ENCODE measurements at regions not wholly inside any gene's neighbourhood (a gene's known extent, or its start where the extent isn't known, plus 50 kb on each side); places are given as distances from the start of the nearest gene placed in this dataset.

DNA sequence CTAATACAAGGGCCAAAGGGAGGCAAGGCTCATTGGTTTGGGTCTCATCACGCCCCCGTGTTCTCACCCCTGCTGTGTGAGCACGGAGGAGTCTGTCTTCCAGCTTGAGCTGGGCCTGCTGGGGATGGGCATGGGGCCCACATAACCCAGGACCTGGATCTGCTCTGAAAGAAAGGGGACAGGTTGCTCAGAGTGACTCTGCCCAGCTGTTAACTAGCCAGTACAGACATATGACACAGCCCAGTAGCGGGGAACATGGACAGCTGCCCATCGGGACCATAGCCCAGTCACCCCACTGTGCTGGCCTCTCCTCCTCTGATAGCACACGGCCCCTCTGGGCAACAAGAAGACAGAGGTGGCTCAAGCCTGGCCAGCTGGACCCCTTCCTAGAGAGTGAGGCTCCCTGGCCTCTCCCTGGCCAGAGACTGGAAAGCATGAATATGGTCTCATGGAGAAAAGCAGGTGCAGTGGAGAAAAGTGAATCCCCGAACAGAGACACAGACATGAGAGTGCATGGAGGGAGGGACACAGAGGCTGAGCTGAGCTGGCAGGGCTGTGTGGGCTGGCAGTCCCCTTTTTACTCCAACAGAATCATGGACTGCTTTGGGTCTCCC is 973.9 kb downstream of the BRD1 start:
- POLR2A ChIA-PET = no interaction called here
- Histone ChIP-seq H3K9me3 (ENCODE audit: control insufficient read depth, insufficient read depth, low read depth, low read length) (no peaks in the 10 kb centered on the region), H3K4me3 (ENCODE audit: low read depth, low read length) (no peak overlapping the region), H3K27ac (ENCODE audit: extremely low read depth, low read depth, low read length) (no peak overlapping the region), H3K36me3 (ENCODE audit: control insufficient read depth in 2 of 2, insufficient read depth in 1 of 2, low read length in 2 of 2) (no peaks in the 10 kb centered on the region), H3K4me1 (ENCODE audit: control insufficient read depth, insufficient read depth, low read length) (no peaks in the 10 kb centered on the region)
- TF ChIP-seq ZFP41 (tag by site-specific recombination; IDR thresholded peaks at IDR 0.05; ENCODE audit: borderline replicate concordance) (no peak), ZNF791 (tag by site-specific recombination; IDR thresholded peaks at IDR 0.05) (no peak), SALL2 (tag by site-specific recombination; IDR thresholded peaks at IDR 0.05; ENCODE audit: borderline replicate concordance) (no peak), ZNF274 (IDR thresholded peaks at IDR 0.05; ENCODE audit: low read length) (no peak), ZNF274 (tag by site-specific recombination; IDR thresholded peaks at IDR 0.05; ENCODE audit: borderline replicate concordance) (no peak), FEZF1 (tag by site-specific recombination; IDR thresholded peaks at IDR 0.05) (no peak), MEIS1 (CRISPR knock-in tag; IDR thresholded peaks at IDR 0.05; ENCODE audit: borderline replicate concordance) (no peak), ZNF792 (tag by site-specific recombination; IDR thresholded peaks at IDR 0.05) (no peak), ZNF658 (tag by site-specific recombination; IDR thresholded peaks at IDR 0.05) (no peak), ZNF473 (tag by site-specific recombination; IDR thresholded peaks at IDR 0.05) (no peak), OSR2 (tag by site-specific recombination; IDR thresholded peaks at IDR 0.05) (no peak), ZNF140 (tag by site-specific recombination; IDR thresholded peaks at IDR 0.05) (no peak)
- TF ChIP-seq, protein P1, sequence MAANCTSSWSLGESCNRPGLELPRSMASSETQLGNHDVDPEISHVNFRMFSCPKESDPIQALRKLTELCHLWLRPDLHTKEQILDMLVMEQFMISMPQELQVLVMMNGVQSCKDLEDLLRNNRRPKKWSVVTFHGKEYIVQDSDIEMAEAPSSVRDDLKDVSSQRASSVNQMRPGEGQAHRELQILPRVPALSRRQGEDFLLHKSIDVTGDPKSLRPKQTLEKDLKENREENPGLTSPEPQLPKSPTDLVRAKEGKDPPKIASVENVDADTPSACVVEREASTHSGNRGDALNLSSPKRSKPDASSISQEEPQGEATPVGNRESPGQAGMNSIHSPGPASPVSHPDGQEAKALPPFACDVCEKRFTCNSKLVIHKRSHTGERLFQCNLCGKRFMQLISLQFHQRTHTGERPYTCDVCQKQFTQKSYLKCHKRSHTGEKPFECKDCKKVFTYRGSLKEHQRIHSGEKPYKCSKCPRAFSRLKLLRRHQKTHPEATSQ (tag by site-specific recombination; IDR thresholded peaks at IDR 0.05) = no peak
- TF ChIP-seq, protein P2, sequence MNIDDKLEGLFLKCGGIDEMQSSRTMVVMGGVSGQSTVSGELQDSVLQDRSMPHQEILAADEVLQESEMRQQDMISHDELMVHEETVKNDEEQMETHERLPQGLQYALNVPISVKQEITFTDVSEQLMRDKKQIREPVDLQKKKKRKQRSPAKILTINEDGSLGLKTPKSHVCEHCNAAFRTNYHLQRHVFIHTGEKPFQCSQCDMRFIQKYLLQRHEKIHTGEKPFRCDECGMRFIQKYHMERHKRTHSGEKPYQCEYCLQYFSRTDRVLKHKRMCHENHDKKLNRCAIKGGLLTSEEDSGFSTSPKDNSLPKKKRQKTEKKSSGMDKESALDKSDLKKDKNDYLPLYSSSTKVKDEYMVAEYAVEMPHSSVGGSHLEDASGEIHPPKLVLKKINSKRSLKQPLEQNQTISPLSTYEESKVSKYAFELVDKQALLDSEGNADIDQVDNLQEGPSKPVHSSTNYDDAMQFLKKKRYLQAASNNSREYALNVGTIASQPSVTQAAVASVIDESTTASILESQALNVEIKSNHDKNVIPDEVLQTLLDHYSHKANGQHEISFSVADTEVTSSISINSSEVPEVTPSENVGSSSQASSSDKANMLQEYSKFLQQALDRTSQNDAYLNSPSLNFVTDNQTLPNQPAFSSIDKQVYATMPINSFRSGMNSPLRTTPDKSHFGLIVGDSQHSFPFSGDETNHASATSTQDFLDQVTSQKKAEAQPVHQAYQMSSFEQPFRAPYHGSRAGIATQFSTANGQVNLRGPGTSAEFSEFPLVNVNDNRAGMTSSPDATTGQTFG (tag by site-specific recombination; IDR thresholded peaks at IDR 0.05; ENCODE audit: borderline replicate concordance) = no peak
- TF ChIP-seq, protein P3, sequence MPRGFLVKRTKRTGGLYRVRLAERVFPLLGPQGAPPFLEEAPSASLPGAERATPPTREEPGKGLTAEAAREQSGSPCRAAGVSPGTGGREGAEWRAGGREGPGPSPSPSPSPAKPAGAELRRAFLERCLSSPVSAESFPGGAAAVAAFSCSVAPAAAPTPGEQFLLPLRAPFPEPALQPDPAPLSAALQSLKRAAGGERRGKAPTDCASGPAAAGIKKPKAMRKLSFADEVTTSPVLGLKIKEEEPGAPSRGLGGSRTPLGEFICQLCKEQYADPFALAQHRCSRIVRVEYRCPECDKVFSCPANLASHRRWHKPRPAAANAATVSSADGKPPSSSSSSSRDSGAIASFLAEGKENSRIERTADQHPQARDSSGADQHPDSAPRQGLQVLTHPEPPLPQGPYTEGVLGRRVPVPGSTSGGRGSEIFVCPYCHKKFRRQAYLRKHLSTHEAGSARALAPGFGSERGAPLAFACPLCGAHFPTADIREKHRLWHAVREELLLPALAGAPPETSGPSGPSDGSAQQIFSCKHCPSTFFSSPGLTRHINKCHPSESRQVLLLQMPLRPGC (tag by site-specific recombination; IDR thresholded peaks at IDR 0.05) = no peak
- CTCF ChIA-PET = no interaction called here

DNA sequence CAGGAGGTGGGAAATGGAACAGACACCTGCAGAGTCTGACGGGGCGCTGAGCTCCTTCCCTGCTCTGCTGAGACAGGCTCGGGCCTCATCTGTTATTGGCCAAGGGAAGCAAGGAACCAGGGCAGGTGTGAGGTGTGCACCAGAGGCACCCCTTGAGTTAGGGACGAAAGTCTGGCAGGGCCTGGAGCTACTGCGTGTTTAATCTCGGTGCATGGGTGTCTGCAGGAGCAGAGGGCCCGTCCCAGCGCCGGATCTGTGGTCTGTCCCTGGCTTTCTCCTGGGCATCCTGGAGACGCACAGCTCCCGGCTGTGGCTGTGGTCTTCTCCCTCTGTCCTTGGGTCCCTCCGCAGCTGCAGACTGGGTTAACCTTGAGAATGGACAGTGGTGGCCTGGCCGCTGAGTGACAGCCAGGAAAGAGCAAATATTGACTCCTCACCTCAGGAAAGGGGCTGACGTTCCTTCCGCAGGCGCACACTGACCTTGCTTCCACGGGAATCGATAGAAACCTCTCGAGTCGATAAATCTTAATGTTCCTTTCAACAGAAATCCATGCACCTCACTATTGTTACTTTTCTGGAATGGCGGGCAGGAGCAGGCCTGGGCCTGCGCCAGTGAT is 975.6 kb downstream of the BRD1 start:
- Histone ChIP-seq H3K36me3 (ENCODE audit: control insufficient read depth in 2 of 2, insufficient read depth in 1 of 2, low read length in 2 of 2) (no peaks in the 10 kb centered on the region), H3K27ac (ENCODE audit: extremely low read depth, low read depth, low read length) (no peak overlapping the region), H3K4me1 (ENCODE audit: control insufficient read depth, insufficient read depth, low read length) (no peaks in the 10 kb centered on the region), H3K9me3 (ENCODE audit: control insufficient read depth, insufficient read depth, low read depth, low read length) (no peaks in the 10 kb centered on the region), H3K4me3 (ENCODE audit: low read depth, low read length) (no peak overlapping the region)
- TF ChIP-seq ZNF785 (tag by site-specific recombination; IDR thresholded peaks at IDR 0.05) = no peak
- no peak for TF ChIP-seq FEZF1 (tag by site-specific recombination; IDR thresholded peaks at IDR 0.05)
- TF ChIP-seq OVOL3 (tag by site-specific recombination; IDR thresholded peaks at IDR 0.05) = no peak
- TF ChIP-seq, protein P4, sequence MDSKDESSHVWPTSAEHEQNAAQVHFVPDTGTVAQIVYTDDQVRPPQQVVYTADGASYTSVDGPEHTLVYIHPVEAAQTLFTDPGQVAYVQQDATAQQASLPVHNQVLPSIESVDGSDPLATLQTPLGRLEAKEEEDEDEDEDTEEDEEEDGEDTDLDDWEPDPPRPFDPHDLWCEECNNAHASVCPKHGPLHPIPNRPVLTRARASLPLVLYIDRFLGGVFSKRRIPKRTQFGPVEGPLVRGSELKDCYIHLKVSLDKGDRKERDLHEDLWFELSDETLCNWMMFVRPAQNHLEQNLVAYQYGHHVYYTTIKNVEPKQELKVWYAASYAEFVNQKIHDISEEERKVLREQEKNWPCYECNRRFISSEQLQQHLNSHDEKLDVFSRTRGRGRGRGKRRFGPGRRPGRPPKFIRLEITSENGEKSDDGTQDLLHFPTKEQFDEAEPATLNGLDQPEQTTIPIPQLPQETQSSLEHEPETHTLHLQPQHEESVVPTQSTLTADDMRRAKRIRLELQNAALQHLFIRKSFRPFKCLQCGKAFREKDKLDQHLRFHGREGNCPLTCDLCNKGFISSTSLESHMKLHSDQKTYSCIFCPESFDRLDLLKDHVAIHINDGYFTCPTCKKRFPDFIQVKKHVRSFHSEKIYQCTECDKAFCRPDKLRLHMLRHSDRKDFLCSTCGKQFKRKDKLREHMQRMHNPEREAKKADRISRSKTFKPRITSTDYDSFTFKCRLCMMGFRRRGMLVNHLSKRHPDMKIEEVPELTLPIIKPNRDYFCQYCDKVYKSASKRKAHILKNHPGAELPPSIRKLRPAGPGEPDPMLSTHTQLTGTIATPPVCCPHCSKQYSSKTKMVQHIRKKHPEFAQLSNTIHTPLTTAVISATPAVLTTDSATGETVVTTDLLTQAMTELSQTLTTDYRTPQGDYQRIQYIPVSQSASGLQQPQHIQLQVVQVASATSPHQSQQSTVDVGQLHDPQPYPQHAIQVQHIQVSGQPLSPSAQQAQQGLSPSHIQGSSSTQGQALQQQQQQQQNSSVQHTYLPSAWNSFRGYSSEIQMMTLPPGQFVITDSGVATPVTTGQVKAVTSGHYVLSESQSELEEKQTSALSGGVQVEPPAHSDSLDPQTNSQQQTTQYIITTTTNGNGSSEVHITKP (tag by site-specific recombination; IDR thresholded peaks at IDR 0.05) = no peak
- TF ChIP-seq ZNF837 (tag by site-specific recombination; IDR thresholded peaks at IDR 0.05) = no peak
- no peak for TF ChIP-seq ZNF473 (tag by site-specific recombination; IDR thresholded peaks at IDR 0.05)
- ChIA-PET CTCF (interaction anchor here (0.6 kb wide), 1 partner anchor 14 kb away, joined by 3 read pairs; no protein-coding TSS in a partner anchor), POLR2A (no interaction called here)
